ENCODE measurements at regions not wholly inside any gene's neighbourhood (a gene's known extent, or its start where the extent isn't known, plus 50 kb on each side); places are given as distances from the start of the nearest gene placed in this dataset.

DNA sequence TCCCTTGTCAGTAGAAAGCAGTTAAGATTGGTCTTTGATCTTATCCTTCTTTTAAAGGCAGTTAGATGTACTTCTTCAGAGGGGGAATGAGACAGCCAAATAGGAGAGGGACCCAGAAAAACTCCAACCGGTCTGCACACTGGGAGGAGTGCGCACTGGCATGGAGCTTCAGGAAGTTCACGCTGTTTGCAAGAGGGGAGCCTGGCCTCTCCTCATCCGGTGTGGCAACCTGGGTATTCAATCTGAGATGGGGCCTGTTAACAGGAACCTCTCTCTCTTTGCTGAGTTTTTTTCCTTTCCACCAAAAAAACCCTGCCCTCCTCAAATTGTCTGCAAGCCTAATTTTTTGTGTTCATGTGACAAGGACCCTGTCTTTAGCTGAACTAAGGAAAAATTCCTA, 162.5 kb upstream of the OLIG3 start:
- no peaks in the 10 kb centered on the region for H3K4me1 ChIP-seq
- no peaks in the 10 kb centered on the region for H3K36me3 ChIP-seq
- no peaks in the 10 kb centered on the region for H3K27me3 ChIP-seq
- no peak overlapping the region for H3K4me3 ChIP-seq
- no peak overlapping the region for H3K27ac ChIP-seq
- TF ChIP-seq, protein P1, sequence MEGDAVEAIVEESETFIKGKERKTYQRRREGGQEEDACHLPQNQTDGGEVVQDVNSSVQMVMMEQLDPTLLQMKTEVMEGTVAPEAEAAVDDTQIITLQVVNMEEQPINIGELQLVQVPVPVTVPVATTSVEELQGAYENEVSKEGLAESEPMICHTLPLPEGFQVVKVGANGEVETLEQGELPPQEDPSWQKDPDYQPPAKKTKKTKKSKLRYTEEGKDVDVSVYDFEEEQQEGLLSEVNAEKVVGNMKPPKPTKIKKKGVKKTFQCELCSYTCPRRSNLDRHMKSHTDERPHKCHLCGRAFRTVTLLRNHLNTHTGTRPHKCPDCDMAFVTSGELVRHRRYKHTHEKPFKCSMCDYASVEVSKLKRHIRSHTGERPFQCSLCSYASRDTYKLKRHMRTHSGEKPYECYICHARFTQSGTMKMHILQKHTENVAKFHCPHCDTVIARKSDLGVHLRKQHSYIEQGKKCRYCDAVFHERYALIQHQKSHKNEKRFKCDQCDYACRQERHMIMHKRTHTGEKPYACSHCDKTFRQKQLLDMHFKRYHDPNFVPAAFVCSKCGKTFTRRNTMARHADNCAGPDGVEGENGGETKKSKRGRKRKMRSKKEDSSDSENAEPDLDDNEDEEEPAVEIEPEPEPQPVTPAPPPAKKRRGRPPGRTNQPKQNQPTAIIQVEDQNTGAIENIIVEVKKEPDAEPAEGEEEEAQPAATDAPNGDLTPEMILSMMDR (IDR thresholded peaks at IDR 0.05): no peak
- TF ChIP-seq EP300 (IDR thresholded peaks at IDR 0.05) (no peak), POLR2A (IDR thresholded peaks at IDR 0.05) (no peak), POLR2AphosphoS5 (IDR thresholded peaks at IDR 0.05) (no peak)
- WGBS: 93% methylated on average over 4 of the region's 4 CpGs
- DNase-seq (ENCODE audit: low spot score in 2 of 2): no peak
- H3K9me3 ChIP-seq: peaks cover 18% of the 10 kb centered on the region

DNA sequence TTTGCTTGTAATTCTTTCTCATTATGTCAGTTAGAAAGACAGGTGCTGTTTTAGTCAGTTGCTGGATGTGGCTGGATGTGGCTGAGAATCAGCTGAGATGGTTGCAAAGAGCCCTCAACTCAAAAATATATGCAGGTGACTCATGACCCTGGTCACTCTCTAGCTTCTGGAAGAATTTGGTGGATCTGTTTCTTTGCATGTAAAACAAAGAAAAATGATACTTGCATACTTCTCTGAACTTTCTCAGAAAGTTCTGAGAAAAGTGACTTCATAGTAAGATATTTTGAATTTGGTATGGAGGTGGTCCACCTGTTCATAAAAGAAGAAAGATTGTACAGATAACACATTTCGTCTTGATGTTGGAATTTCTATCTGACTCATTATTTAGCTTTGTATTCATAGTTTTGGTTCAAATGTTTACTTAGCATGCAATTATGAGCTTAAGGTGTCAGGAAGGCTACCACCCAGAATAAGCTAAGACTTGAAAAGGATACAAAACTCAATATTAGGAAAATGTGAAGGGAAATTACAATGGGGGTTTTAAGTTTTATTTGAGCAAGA, 163.2 kb upstream of the OLIG3 start:
- no peak for DNase-seq (ENCODE audit: low spot score in 2 of 2)
- H3K36me3 ChIP-seq: no peaks in the 10 kb centered on the region
- H3K9me3 ChIP-seq: peaks cover 18% of the 10 kb centered on the region
- H3K4me3 ChIP-seq: no peak overlapping the region
- H3K27me3 ChIP-seq: no peaks in the 10 kb centered on the region
- H3K27ac ChIP-seq: no peak overlapping the region
- H3K4me1 ChIP-seq: no peaks in the 10 kb centered on the region
- WGBS: 55% methylated on average over 1 of the region's 1 CpG
- TF ChIP-seq POLR2A (IDR thresholded peaks at IDR 0.05) (no peak), EP300 (IDR thresholded peaks at IDR 0.05) (no peak), POLR2AphosphoS5 (IDR thresholded peaks at IDR 0.05) (no peak)
- TF ChIP-seq, protein P1 (IDR thresholded peaks at IDR 0.05): no peak

DNA sequence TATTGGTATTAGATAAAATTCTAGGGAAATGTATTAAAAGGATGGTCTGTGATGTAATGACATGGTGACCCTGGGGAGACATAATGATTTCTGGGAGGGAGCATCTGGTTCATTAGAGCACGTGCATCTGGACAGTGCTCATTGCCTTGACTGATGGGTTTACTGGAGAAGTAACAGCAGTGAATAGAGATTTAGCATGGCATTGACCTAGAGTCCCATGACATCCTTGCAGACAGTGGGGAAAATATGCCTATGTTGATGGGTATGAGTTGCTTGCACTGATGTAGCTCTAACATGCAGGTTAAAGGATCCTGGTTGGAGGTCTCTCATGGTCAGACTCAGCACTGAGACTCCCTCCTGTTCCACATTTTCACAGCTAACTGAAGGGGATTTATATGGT, 164.1 kb upstream of the OLIG3 start:
- 52% methylated on average over 1 of the region's 1 CpG for WGBS
- Histone ChIP-seq H3K36me3 (no peaks in the 10 kb centered on the region), H3K4me3 (no peak overlapping the region), H3K27ac (no peak overlapping the region), H3K27me3 (no peaks in the 10 kb centered on the region), H3K9me3 (peaks cover 15% of the 10 kb centered on the region), H3K4me1 (no peaks in the 10 kb centered on the region)
- DNase-seq (ENCODE audit: low spot score in 2 of 2): no peak
- TF ChIP-seq, protein P1 (IDR thresholded peaks at IDR 0.05): no peak
- TF ChIP-seq POLR2AphosphoS5 (IDR thresholded peaks at IDR 0.05): no peak
- no peak for TF ChIP-seq EP300 (IDR thresholded peaks at IDR 0.05)
- no peak for TF ChIP-seq POLR2A (IDR thresholded peaks at IDR 0.05)

DNA sequence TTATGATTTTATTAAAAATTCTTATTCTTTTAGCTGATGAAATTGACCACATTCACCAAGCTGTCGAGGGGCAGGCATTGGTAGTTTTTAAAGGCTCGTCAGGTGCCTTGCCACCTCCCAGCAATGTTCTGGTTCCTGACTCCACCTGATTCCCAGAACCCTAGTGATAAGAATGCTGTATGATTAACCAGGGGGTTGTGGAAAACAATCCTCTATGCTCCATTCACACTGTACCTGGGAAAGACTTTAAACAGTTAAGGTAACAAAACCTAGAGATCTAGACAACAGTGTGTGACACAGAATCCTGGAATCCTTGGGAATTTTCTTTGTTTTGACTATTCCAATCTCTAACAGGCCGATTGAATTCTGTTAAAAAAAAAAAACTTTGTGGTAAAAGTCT, 165.7 kb upstream of the OLIG3 start:
- 81% methylated on average over 3 of the region's 3 CpGs for WGBS
- Histone ChIP-seq H3K9me3 (peaks cover 8% of the 10 kb centered on the region), H3K4me3 (no peak overlapping the region), H3K27ac (no peak overlapping the region), H3K36me3 (no peaks in the 10 kb centered on the region), H3K4me1 (no peaks in the 10 kb centered on the region), H3K27me3 (no peaks in the 10 kb centered on the region)
- no peak for DNase-seq (ENCODE audit: low spot score in 2 of 2)
- TF ChIP-seq, protein P1 (IDR thresholded peaks at IDR 0.05): no peak
- TF ChIP-seq EP300 (IDR thresholded peaks at IDR 0.05) (no peak), POLR2A (IDR thresholded peaks at IDR 0.05) (no peak), POLR2AphosphoS5 (IDR thresholded peaks at IDR 0.05) (no peak)

DNA sequence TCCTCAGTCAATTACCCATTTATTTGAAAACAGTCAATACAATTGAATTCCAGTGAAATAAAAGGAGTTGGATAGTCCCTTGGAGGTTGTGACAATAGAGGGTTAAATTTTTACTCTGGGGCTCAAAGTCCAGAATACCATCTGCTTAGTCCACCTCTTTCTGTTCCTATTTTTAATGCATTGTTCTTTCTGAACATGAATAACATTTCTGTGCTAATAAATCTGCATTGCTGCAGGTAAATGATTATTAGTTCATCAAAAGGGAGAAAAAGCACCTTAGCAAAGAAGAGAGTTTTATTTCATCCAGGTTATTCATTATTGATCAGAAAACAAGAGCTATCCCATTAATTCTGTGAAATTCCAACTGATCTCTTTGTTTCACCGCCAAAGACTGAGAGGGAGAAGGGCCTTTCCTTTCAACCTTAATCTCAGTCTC, 166.1 kb upstream of the OLIG3 start:
- Histone ChIP-seq H3K27me3 (no peaks in the 10 kb centered on the region), H3K27ac (no peak overlapping the region), H3K36me3 (no peaks in the 10 kb centered on the region), H3K4me3 (no peak overlapping the region), H3K9me3 (peaks cover 5% of the 10 kb centered on the region), H3K4me1 (no peaks in the 10 kb centered on the region)
- DNase-seq (ENCODE audit: low spot score in 2 of 2): no peak
- WGBS: 90% methylated on average over 1 of the region's 1 CpG
- TF ChIP-seq EP300 (IDR thresholded peaks at IDR 0.05) (no peak), POLR2A (IDR thresholded peaks at IDR 0.05) (no peak)

DNA sequence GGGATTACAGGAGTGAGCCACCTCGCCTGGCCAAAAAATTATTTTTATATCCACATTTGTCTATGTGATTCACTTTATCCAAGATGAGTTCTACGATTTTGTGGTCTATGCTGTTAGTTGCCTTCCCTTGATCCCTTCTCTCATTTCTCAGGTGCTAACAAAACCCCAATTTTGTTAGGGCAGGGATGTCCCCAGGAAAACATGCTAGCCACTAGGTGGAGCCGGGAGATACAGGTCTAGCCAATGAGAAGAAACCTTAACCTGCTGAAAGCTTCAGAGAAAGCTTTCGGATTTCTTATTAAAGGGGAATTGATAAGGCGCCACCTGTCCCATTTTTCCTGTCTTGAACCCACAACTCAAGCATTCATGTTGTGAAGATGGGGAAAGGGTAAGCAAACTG, 167.4 kb upstream of the OLIG3 start:
- no peak for DNase-seq (ENCODE audit: low spot score in 2 of 2)
- no peaks in the 10 kb centered on the region for H3K27me3 ChIP-seq
- no peaks in the 10 kb centered on the region for H3K36me3 ChIP-seq
- 85% methylated on average over 5 of the region's 5 CpGs for WGBS
- no peaks in the 10 kb centered on the region for H3K9me3 ChIP-seq
- no peak overlapping the region for H3K4me3 ChIP-seq
- TF ChIP-seq POLR2A (IDR thresholded peaks at IDR 0.05) (no peak), EP300 (IDR thresholded peaks at IDR 0.05) (no peak), POLR2AphosphoS5 (IDR thresholded peaks at IDR 0.05) (no peak)
- TF ChIP-seq, protein P1 (IDR thresholded peaks at IDR 0.05): peak in 1 of 2 donors; percentile 44
- no peak overlapping the region for H3K27ac ChIP-seq
- no peaks in the 10 kb centered on the region for H3K4me1 ChIP-seq
